Fibroblast of peridontal ligament (primary cell): ENCODE measurements at regions not wholly inside any gene's neighbourhood (a gene's known extent, or its start where the extent isn't known, plus 50 kb on each side); places are given as distances from the start of the nearest gene placed in this dataset.

ENCODE experiments used
- DNase-seq: peaks from one replicate; pipeline ENCODE4 v3.0.0-alpha.2; 2010; ENCODE audit errors: extremely low read depth

DNA sequence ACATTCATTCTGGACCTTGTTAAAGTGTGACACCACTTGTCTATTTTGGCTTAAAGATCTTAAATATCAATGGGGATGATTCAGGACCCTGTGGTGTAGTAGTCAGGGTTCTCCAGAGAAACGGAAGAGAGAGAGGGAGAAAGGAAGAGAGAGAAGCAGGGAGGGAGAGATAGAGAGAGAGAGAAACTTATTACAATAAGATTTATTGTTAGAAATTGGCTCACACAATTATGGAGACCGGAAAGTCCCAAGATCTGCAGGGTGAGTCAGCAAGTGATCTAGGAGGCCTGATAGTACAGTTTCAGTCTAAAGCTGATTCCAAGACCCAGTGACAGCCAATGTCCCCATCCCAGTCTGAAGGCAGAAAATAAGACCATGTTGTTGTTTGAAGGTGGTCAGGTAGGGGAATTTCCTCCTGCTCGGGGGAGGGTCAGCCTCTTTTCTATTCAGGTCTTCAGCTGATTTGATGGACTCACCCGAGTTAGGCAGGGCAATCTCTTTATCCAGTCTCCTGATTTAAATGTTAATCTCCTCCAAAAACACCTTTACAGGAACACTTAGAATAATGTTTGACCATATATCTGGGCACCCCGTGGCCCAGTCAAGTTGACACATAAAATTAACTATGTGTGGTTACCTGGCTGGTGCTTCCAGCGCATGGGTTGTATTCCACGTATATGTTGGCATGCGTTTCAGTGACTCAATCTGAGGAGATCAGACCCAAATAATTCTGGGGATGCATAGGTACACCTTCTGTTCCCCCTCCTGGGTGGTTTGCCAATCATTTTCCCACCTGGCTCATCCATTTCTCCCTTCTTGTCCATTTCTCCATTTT is 1350.5 kb downstream of the TBC1D22A start:
- DNase-seq, result no peak

DNA sequence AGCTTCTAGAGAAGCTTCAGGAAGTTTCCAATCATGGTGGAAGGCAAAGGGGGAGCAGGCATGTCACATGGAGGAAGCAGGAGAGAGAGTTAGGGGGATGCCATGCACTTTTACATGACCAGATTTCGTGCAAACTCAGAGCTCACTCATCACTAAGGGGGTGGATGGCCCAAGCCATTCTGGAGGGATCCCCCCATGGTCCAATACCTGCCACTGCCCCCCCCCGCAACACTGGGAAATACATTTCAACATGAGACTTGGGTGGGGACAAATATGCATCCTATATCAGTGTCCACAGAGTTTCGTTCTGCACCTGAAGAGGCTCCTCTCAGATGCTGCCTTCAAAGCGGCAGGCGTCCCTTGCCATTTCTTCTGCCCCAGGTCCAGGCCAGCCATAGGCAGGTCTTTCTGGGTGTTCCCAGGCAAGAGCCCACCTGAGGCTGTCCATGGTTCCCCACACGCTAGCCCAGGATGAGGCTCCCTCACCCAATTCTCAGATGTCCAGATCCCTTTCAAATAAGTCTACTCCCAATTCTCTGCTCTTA is 1344.3 kb downstream of the TBC1D22A start:
- no peak for DNase-seq

- DNase-seq, result no peak
Observed at GRCh38 chr22:48106215-48106614, 1343.8 kb downstream of the TBC1D22A start.

GRCh38 chr22:48105259-48105658 is 1342.8 kb downstream of the TBC1D22A start:
- no peak for DNase-seq

GRCh38 chr22:48104766-48105165 is 1342.3 kb downstream of the TBC1D22A start:
- DNase-seq, result no peak

GRCh38 chr22:48104102-48104738 is 1341.8 kb downstream of the TBC1D22A start:
- no peak for DNase-seq

DNA sequence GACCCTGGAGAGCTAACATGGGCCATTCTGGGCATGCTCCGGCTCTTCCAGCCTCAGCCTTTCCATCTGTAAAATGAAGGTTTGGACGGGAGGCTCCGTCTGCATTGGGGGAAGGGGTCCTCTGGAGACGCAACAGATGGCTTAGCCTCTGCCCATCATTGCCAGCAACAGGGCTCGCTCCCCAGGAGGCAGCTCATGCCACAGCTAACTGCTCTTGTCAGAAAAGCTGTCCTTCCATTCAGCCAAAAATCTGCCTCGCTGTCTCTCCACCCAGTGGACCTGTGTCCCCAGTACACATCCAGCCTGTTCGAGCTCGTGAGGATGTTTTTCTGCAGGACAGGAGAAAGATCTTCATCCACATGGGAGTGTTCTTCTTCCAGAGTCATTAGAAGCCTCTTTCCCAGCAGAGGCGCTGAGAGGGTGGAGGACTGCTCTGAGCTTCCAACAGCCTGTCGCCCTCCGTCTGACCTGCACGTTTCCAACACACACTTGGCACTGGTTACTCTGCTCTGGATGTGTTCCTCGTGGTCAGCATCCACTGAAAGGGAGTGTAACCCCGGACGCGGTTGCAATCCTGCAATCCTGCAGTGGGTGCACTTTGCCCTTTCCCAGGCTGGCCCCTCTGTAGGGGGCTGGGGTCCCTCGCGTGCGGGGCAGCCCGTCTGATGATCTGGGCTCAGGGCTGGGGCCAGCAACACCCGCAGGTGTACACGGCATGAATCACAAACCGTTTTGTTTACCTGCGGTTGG is 1340.9 kb downstream of the TBC1D22A start:
- DNase-seq, result no peak

- no peak for DNase-seq
Observed at GRCh38 chr22:48102581-48102980, 1340.1 kb downstream of the TBC1D22A start.

- DNase-seq, result no peak
Observed at GRCh38 chr22:48101704-48102103, 1339.3 kb downstream of the TBC1D22A start.

DNA sequence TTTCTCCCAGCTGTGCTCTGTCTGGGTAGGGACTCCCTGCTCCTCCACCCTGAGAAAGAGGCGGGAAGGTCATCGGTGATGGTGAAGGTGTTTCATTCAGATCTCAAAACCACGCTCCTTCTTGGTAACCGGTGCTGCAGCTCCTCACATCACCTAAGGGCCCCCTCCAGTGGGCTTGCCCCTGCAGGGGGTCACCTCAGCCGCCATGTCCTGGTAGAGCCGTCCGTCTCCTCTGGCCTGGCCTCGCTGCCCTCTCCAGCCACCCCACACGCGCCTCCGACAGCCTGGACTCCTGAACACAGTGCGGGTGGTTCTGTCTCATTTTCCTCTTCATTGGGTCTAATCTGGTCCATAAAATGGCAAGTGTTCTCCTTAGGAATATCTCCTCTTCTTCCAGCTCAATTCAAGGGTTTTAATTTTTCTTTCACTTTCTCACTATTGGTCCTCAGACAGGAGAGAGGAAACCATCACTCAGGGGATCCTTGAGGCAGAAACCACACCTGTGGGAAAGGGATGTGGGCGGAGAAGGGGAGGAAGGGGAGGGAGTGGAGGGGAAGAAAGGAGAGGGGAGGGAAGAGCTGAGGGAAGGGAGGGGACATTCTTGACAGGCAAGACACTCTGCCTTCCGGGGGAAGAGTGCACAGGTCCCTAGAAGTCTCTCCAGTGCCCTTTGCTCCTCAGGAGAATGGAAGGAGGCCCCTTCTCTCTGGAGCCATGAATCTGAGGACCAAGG is 1338.4 kb downstream of the TBC1D22A start:
- no peak for DNase-seq

DNA sequence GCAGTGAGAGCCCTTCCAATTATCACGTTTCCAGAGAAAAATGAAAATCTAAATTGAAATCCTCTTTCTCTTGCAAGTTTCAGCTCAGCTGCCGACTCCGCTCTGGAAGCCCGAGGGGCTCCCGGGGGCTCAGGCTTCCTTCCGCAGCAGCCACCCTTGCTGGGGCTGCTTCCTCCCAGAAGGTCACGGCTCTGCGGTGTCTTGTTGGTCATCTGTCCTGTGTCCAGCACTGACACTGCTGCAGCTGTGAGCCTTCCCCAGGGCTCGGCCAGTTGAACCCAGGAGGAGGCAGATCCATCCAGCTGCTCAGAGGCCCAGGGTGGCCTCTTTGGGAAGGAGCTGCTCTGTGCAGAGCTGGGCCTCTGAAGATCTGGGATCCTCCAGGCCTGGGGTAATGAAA is 1337.2 kb downstream of the TBC1D22A start:
- no peak for DNase-seq

GRCh38 chr22:48099251-48099650 is 1336.8 kb downstream of the TBC1D22A start:
- DNase-seq, result no peak

DNA sequence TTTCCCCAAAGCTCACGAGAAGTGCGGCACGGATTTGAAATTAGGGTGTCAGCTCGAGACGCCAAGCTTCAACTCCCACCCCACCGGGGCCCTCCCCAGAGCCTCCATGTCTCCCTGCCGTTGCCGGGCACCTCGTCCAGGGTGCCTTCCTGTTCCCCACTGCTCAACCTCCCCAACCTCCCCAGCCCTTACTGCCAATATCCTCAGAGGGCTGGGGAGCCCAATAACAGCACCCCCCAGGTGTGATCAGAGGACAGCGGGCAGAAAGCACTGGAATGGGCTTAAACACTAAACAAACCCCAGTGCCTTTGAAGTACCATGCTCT is 1336.4 kb downstream of the TBC1D22A start:
- no peak for DNase-seq

GRCh38 chr22:48098243-48098920 is 1335.9 kb downstream of the TBC1D22A start:
- DNase-seq, result no peak

- no peak for DNase-seq
Observed at GRCh38 chr22:48097723-48098122, 1335.3 kb downstream of the TBC1D22A start.

- no peak for DNase-seq
Observed at GRCh38 chr22:48096851-48097665, 1334.6 kb downstream of the TBC1D22A start.

- no peak for DNase-seq
Observed at GRCh38 chr22:48096411-48096810, 1334.0 kb downstream of the TBC1D22A start.

GRCh38 chr22:48093981-48094380 is 1331.5 kb downstream of the TBC1D22A start:
- DNase-seq, result no peak

- DNase-seq, result no peak
Observed at GRCh38 chr22:48092866-48093265, 1330.4 kb downstream of the TBC1D22A start.

GRCh38 chr22:48091656-48092223 is 1329.3 kb downstream of the TBC1D22A start:
- no peak for DNase-seq
